ENCODE measurements at regions not wholly inside any gene's neighbourhood (a gene's known extent, or its start where the extent isn't known, plus 50 kb on each side); places are given as distances from the start of the nearest gene placed in this dataset.

DNA sequence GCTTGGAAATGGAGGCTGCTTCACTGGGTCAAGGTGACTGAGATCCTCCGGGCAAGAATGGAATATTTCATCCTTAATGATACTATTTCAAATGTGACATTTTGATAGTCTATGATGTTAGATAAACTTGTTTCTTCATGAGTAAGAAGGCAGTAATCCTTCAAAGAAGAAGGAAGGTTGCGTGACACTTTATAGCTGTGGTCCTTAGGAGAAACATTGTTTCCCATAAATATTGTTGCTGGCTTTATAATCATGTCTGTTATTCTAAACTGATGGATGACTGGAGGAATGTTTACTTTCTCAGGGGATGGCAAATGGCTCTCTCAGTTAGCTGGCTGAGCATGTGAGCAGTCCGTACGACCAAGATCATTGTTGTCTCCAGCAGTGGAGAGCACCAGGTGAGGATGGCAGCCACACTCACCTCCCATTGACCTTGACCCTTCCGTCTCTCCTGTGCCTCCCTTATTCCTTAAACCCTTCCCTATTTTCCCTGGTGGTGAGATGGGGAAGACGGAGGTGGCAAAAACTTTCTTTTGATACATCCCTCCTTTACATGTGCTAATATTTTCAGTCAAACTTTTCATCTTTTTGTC, 171.2 kb upstream of the OLIG3 start:
- no peaks in the 10 kb centered on the region for H3K9me3 ChIP-seq (ENCODE audit: control extremely low read depth in 1 of 3, control insufficient read depth in 2 of 3, insufficient read depth in 1 of 3, low read length in 2 of 3)
- no peaks in the 10 kb centered on the region for H4K20me1 ChIP-seq (ENCODE audit: control insufficient read depth, insufficient read depth, low read length, poor library complexity, severe bottlenecking)
- no peak overlapping the region for H3K27ac Mint-ChIP-seq
- no peak overlapping the region for H3K4me3 Mint-ChIP-seq
- no peaks in the 10 kb centered on the region for H3K4me1 ChIP-seq (ENCODE audit: control insufficient read depth in 2 of 2, insufficient read depth in 2 of 2, low read length in 2 of 2)
- no peak overlapping the region for H3K27ac ChIP-seq (ENCODE audit: low read length in 2 of 2)
- CTCF ChIA-PET: interaction anchor here (1.2 kb wide), 1 partner anchor 339 kb away, joined by 3 read pairs; no protein-coding TSS in a partner anchor
- H3K4me2 ChIP-seq (replicated peaks; ENCODE audit: low read depth, low read length, poor library complexity, severe bottlenecking): no peak overlapping the region
- H3K27me3 Mint-ChIP-seq: peaks cover 7% of the 10 kb centered on the region
- no peaks in the 10 kb centered on the region for H3K79me2 ChIP-seq (ENCODE audit: control insufficient read depth, insufficient read depth, low read length)
- no CpG with 5 or more reads among the region's 6 CpGs for WGBS (ENCODE audit: insufficient coverage)
- H3K4me1 Mint-ChIP-seq: no peaks in the 10 kb centered on the region
- H3K27me3 ChIP-seq (replicated peaks in 1 of 4; ENCODE audit: control extremely low read depth in 1 of 4, control insufficient read depth in 3 of 4, insufficient read depth in 4 of 4, low read length in 3 of 4): no peaks in the 10 kb centered on the region
- intact Hi-C loops (cut with micrococcal nuclease): no loop called here
- H3K9ac ChIP-seq (ENCODE audit: low read length): no peak overlapping the region
- DNase-seq (no peak), ATAC-seq (ENCODE audit: low read depth) (no peak)
- TF ChIP-seq, protein P1, sequence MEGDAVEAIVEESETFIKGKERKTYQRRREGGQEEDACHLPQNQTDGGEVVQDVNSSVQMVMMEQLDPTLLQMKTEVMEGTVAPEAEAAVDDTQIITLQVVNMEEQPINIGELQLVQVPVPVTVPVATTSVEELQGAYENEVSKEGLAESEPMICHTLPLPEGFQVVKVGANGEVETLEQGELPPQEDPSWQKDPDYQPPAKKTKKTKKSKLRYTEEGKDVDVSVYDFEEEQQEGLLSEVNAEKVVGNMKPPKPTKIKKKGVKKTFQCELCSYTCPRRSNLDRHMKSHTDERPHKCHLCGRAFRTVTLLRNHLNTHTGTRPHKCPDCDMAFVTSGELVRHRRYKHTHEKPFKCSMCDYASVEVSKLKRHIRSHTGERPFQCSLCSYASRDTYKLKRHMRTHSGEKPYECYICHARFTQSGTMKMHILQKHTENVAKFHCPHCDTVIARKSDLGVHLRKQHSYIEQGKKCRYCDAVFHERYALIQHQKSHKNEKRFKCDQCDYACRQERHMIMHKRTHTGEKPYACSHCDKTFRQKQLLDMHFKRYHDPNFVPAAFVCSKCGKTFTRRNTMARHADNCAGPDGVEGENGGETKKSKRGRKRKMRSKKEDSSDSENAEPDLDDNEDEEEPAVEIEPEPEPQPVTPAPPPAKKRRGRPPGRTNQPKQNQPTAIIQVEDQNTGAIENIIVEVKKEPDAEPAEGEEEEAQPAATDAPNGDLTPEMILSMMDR (IDR thresholded peaks at IDR 0.05): no peak
- no peak for TF ChIP-seq EZH2 (IDR thresholded peaks at IDR 0.05; ENCODE audit: borderline replicate concordance, insufficient read depth, low read depth, low read length, poor library complexity, severe bottlenecking)
- no peak overlapping the region for H3K4me3 ChIP-seq (ENCODE audit: control extremely low read depth in 1 of 5, extremely low read depth in 1 of 5, insufficient read depth in 1 of 5, low read depth in 2 of 5, low read length in 4 of 5)
- H3K36me3 ChIP-seq (replicated peaks in 1 of 2; ENCODE audit: control extremely low read depth in 1 of 2, control insufficient read depth in 1 of 2, extremely low read depth in 1 of 2, insufficient read depth in 2 of 2, low read length in 1 of 2): no peaks in the 10 kb centered on the region
- no peak overlapping the region for H2AFZ ChIP-seq (ENCODE audit: insufficient read depth, low read depth, low read length, poor library complexity, severe bottlenecking)
- POLR2A ChIA-PET: no interaction called here
- no peaks in the 10 kb centered on the region for H3K9me3 Mint-ChIP-seq (ENCODE audit: insufficient read depth)

DNA sequence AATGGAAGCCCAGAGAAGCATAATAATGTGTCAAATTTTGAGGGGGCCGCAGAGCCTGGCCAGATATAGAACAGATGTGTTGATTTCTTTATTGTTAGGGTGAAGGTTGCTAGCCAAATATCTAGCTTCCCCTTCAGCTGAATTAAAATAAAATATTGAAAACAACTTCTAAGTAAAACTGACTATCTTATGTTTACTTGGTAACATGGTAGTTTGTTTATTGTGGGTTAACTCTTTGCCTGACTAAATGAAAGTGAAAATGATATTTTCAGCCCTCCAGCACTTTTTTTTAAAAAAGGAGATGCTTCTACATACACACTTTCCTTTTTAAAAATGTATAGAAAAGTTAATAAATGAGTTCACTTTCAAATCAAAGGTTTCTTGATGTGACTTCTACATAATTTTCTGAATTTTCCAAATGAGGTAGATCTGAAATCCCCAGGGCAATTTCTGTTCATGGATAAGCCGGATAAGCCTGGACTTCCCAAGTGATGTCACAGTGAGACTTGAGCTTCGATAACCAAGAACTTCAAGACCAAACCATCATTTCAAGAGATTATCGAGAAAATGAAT, 172.1 kb upstream of the OLIG3 start:
- intact Hi-C loops (cut with micrococcal nuclease): no loop called here
- POLR2A ChIA-PET: no interaction called here
- TF ChIP-seq, protein P1 (IDR thresholded peaks at IDR 0.05): no peak
- TF ChIP-seq EZH2 (IDR thresholded peaks at IDR 0.05; ENCODE audit: borderline replicate concordance, insufficient read depth, low read depth, low read length, poor library complexity, severe bottlenecking): no peak
- Histone ChIP-seq H2AFZ (ENCODE audit: insufficient read depth, low read depth, low read length, poor library complexity, severe bottlenecking) (no peak overlapping the region), H3K4me2 (replicated peaks; ENCODE audit: low read depth, low read length, poor library complexity, severe bottlenecking) (no peak overlapping the region), H3K9ac (ENCODE audit: low read length) (no peak overlapping the region), H4K20me1 (ENCODE audit: control insufficient read depth, insufficient read depth, low read length, poor library complexity, severe bottlenecking) (no peaks in the 10 kb centered on the region), H3K9me3 (ENCODE audit: control extremely low read depth in 1 of 3, control insufficient read depth in 2 of 3, insufficient read depth in 1 of 3, low read length in 2 of 3) (no peaks in the 10 kb centered on the region), H3K27me3 (replicated peaks in 1 of 4; ENCODE audit: control extremely low read depth in 1 of 4, control insufficient read depth in 3 of 4, insufficient read depth in 4 of 4, low read length in 3 of 4) (no peaks in the 10 kb centered on the region), H3K79me2 (ENCODE audit: control insufficient read depth, insufficient read depth, low read length) (no peaks in the 10 kb centered on the region), H3K36me3 (replicated peaks in 1 of 2; ENCODE audit: control extremely low read depth in 1 of 2, control insufficient read depth in 1 of 2, extremely low read depth in 1 of 2, insufficient read depth in 2 of 2, low read length in 1 of 2) (no peaks in the 10 kb centered on the region), H3K4me1 (ENCODE audit: control insufficient read depth in 2 of 2, insufficient read depth in 2 of 2, low read length in 2 of 2) (no peaks in the 10 kb centered on the region), H3K27ac (ENCODE audit: low read length in 2 of 2) (no peak overlapping the region), H3K4me3 (ENCODE audit: control extremely low read depth in 1 of 5, extremely low read depth in 1 of 5, insufficient read depth in 1 of 5, low read depth in 2 of 5, low read length in 4 of 5) (no peak overlapping the region)
- DNase-seq (no peak), ATAC-seq (ENCODE audit: low read depth) (no peak)
- Mint-ChIP-seq H3K27me3 (peaks cover 12% of the 10 kb centered on the region), H3K4me1 (no peaks in the 10 kb centered on the region), H3K27ac (no peak overlapping the region), H3K4me3 (no peak overlapping the region), H3K9me3 (ENCODE audit: insufficient read depth) (no peaks in the 10 kb centered on the region)
- no CpG with 5 or more reads among the region's 4 CpGs for WGBS (ENCODE audit: insufficient coverage)
- CTCF ChIA-PET: interaction anchor here (1.2 to 1.4 kb wide), 2 partner anchors 309 to 338 kb away, joined by 3 read pairs; no protein-coding TSS in a partner anchor
